Stimulated activated CD4-positive, alpha-beta T cell treated with anti-CD3 and anti-CD28 coated beads, Interleukin-12 subunit alpha, Interleukin-12 subunit beta, amount 100 ng/mL, for 4 hours (primary cell): ENCODE measurements at regions not wholly inside any gene's neighbourhood (a gene's known extent, or its start where the extent isn't known, plus 50 kb on each side); places are given as distances from the start of the nearest gene placed in this dataset.

ENCODE experiments used
- DNase-seq: peaks from one replicate; pipeline ENCODE4 v3.0.0-alpha.2; 2020

- DNase-seq: no peak
Measured at GRCh38 chr4:117971403-117971802, 62.9 kb upstream of the NDST3 start.

- DNase-seq: no peak
Measured at GRCh38 chr4:117983541-117984365, 50.5 kb upstream of the NDST3 start.

- DNase-seq: no peak
Measured at GRCh38 chr4:117984366-117984680, 50.0 kb upstream of the NDST3 start.
